Stimulated activated CD8-positive, alpha-beta memory T cell treated with anti-CD3 and anti-CD28 coated beads, Interleukin-7, amount 100 ng/mL, for 48 hours (primary cell): ENCODE measurements at regions not wholly inside any gene's neighbourhood (a gene's known extent, or its start where the extent isn't known, plus 50 kb on each side); places are given as distances from the start of the nearest gene placed in this dataset.
"Not testable (repeated sequence)": the region's sequence is repeated elsewhere in the genome, so short reads cannot be mapped to it uniquely, and the experiment has no call there.

ENCODE experiments used
- DNase-seq, 2 donors: peaks; one replicate each; pipeline ENCODE4 v3.0.0-alpha.2; 2020; ENCODE audit warnings: low read depth in 1 of 2; ENCODE audit errors: extremely low read depth in 1 of 2

GRCh38 chr13:90838317-90838960, 509.0 kb upstream of the MIR17HG start:
- no peak for DNase-seq

GRCh38 chr13:90839061-90839460, 508.4 kb upstream of the MIR17HG start:
- no peak for DNase-seq

- DNase-seq, result no peak
Observed at GRCh38 chr13:90846936-90847335, 500.6 kb upstream of the MIR17HG start.

- not testable (repeated sequence) for DNase-seq
Observed at GRCh38 chr13:90853666-90854065, 493.8 kb upstream of the MIR17HG start.

GRCh38 chr13:90857921-90858320, 489.6 kb upstream of the MIR17HG start:
- DNase-seq, result no peak

- DNase-seq, result no peak
Observed at GRCh38 chr13:90866006-90866405, 481.5 kb upstream of the MIR17HG start.

GRCh38 chr13:90867336-90867683, 480.2 kb upstream of the MIR17HG start:
- no peak for DNase-seq

GRCh38 chr13:90868321-90868920, 479.1 kb upstream of the MIR17HG start:
- no peak for DNase-seq

- DNase-seq, result no peak
Observed at GRCh38 chr13:90869580-90869979, 477.9 kb upstream of the MIR17HG start.

- no peak for DNase-seq
Observed at GRCh38 chr13:90872491-90873025, 474.9 kb upstream of the MIR17HG start.

GRCh38 chr13:90880790-90881189, 466.7 kb upstream of the MIR17HG start:
- no peak for DNase-seq

GRCh38 chr13:90882551-90882950, 464.9 kb upstream of the MIR17HG start:
- DNase-seq, result no peak

GRCh38 chr13:90883592-90883991, 463.9 kb upstream of the MIR17HG start:
- no peak for DNase-seq

- no peak for DNase-seq
Observed at GRCh38 chr13:90884066-90884465, 463.4 kb upstream of the MIR17HG start.

- no peak for DNase-seq
Observed at GRCh38 chr13:90889906-90890834, 457.3 kb upstream of the MIR17HG start.

GRCh38 chr13:90891329-90891728, 456.2 kb upstream of the MIR17HG start:
- no peak for DNase-seq

- DNase-seq, result not testable (repeated sequence)
Observed at GRCh38 chr13:90893199-90893598, 454.3 kb upstream of the MIR17HG start.

GRCh38 chr13:90896002-90896401, 451.5 kb upstream of the MIR17HG start:
- no peak for DNase-seq

- no peak for DNase-seq
Observed at GRCh38 chr13:90898811-90899210, 448.7 kb upstream of the MIR17HG start.

- no peak for DNase-seq
Observed at GRCh38 chr13:90899416-90899815, 448.1 kb upstream of the MIR17HG start.

- DNase-seq, result no peak
Observed at GRCh38 chr13:90902255-90902654, 445.2 kb upstream of the MIR17HG start.

- no peak for DNase-seq
Observed at GRCh38 chr13:90906554-90906953, 440.9 kb upstream of the MIR17HG start.
